Stimulated activated naive CD8-positive, alpha-beta T cell treated with anti-CD3 and anti-CD28 coated beads, Interleukin-15, amount 100 ng/mL, for 72 hours (primary cell): ENCODE measurements at regions not wholly inside any gene's neighbourhood (a gene's known extent, or its start where the extent isn't known, plus 50 kb on each side); places are given as distances from the start of the nearest gene placed in this dataset.

ENCODE experiments used
- ATAC-seq: fragments of 150-1000 bp; cut with Tn5 transposase; 2 replicates; pipeline ENCODE4 v1.10.0; 2021; ENCODE audit warnings: mild to moderate bottlenecking, moderate library complexity
- DNase-seq, 2 donors: peaks; one replicate each; pipeline ENCODE4 v3.0.0; 2021 to 2022
- H3K27ac Mint-ChIP-seq, 2 donors: one replicate each; pipeline ENCODE4 v1.8.0; 2022; ENCODE audit warnings: mild to moderate bottlenecking in 2 of 2, mixed read lengths in 2 of 2, moderate library complexity in 2 of 2
- H3K27me3 Mint-ChIP-seq: one replicate; pipeline ENCODE4 v1.8.0; 2022; ENCODE audit warnings: mixed read lengths
- H3K4me1 Mint-ChIP-seq: one replicate; pipeline ENCODE4 v1.8.0; 2022; ENCODE audit warnings: mild to moderate bottlenecking, mixed read lengths
- H3K4me3 Mint-ChIP-seq, 2 donors: one replicate each; pipeline ENCODE4 v1.8.0; 2022; ENCODE audit warnings: mild to moderate bottlenecking in 2 of 2, mixed read lengths in 2 of 2, moderate library complexity in 1 of 2
- H3K9me3 Mint-ChIP-seq, 2 donors: one replicate each; pipeline ENCODE4 v1.8.0; 2022; ENCODE audit warnings: mixed read lengths in 2 of 2

DNA sequence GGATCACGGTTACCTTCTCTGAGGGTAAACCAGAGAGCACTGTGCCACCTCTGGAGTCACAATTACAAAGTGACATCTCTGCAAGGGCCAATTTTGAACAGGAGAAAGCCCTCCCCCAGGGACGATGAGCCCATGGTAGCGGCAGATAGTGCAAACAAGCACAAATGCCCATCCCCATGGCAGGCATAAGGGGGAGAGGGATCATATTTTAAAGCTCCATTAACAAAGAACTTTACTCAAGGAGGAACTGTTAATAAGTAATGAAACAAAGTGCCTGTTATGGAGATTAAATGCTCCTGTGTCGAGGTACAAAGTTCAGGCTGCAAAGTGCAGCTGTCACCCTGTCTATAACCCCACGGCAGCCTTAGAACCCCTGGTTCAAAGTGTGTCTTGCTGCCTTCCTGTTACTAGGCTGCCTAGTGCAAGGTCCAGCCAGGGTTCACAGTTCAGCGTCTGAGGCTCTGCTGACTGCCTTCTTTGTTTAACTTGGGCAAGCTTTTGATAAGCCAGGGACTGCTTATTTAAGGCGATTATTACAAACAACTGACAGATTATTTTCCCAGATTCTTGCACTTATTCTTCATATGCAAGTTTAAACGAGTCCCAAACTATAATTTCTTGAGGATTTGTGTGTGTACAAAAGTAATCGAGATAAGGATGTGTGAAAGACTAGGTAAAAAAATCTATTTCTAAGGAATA is 75.7 kb upstream of the NRIP1 start:
- no peak overlapping the region for H3K27ac Mint-ChIP-seq
- no peaks in the 10 kb centered on the region for H3K4me1 Mint-ChIP-seq
- H3K9me3 Mint-ChIP-seq = no peaks in the 10 kb centered on the region
- H3K4me3 Mint-ChIP-seq = no peak overlapping the region
- ATAC-seq = no peak
- peaks cover 27% of the 10 kb centered on the region for H3K27me3 Mint-ChIP-seq
- no peak for DNase-seq

DNA sequence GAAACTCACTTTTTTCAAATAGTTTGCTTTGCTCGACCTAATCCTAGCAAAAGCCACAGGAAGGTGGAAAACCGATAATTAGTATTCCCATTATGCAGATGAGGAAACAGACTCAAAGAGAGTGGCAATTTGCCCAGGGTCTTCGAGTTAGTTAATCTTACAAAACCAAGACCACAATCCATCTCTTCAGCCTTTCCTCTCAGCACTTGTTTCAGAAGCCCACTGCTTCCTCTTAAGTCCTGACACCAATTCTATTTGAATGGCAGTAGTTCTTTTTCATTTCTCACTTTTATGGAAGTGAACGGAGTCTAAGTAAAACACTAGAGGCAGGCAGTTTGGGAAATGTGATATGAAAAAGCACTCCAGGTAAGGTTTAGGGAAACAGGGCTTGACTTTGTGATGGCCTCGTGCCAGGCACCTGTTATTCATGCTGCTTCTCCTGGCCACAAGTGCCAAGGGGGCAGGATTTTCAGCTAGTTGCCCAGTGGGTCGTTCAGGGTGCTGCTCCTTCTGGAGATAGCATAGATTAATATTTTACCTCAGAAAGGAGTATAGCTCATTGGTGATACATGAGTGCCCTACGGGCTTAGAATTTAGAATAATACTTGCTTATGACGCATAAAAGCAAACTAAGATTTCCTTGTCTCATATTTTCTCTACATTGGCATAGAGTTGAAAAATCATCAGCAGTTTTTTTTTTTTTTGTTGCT is 76.6 kb upstream of the NRIP1 start:
- no peak overlapping the region for H3K27ac Mint-ChIP-seq
- DNase-seq (no peak), ATAC-seq (no peak)

DNA sequence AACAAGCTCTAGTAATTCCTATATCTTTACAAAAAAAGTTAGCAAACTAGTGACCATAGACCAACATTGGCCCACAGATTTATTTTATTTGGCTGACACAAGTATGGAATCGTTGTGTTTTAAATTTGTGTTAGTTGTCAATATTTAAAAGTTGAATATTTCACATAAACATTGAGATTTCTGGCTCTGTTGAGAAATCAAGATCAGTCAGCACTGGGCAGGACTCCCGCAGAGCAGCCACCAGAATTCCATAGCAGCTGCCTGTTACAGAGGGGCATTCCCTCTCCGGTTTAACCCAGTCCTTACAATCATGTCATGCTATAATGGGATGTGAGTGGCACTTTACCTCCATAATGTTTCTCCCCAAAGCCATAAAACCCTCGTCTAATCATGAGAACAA is 79.2 kb upstream of the NRIP1 start:
- H3K9me3 Mint-ChIP-seq = no peaks in the 10 kb centered on the region

More for the DNA sequence above, 76.6 kb upstream of the NRIP1 start:
- Mint-ChIP-seq H3K4me3 (no peak overlapping the region), H3K27me3 (peaks cover 27% of the 10 kb centered on the region), H3K4me1 (no peaks in the 10 kb centered on the region), H3K9me3 (no peaks in the 10 kb centered on the region)

DNA sequence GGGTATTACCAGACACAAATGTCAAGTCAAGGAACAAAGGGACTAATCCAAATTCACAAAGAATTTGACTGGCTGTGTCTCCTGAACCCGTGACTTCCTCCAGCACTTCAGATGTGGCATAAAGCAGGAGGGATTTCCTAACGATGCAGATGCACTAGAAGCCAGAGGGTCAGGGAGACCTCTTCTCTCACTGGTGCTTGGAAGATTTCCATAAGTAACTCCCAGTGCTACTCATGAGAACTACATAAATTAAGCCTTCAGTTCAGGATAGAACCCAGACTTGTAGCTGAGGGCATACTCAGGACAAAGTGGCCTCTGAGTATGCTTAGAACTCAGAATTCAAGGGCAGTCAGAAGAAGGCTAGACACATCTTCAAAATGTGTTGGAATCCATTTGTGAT is 83.6 kb upstream of the NRIP1 start:
- DNase-seq (no peak), ATAC-seq (no peak)
- H3K27ac Mint-ChIP-seq = no peak overlapping the region
- no peak overlapping the region for H3K4me3 Mint-ChIP-seq
- no peaks in the 10 kb centered on the region for H3K4me1 Mint-ChIP-seq
- peaks cover 8% of the 10 kb centered on the region in 2 donors for H3K9me3 Mint-ChIP-seq
- no peaks in the 10 kb centered on the region for H3K27me3 Mint-ChIP-seq

More for the DNA sequence above, 79.2 kb upstream of the NRIP1 start:
- Mint-ChIP-seq H3K27ac (no peak overlapping the region), H3K27me3 (peaks cover 12% of the 10 kb centered on the region), H3K4me3 (no peak overlapping the region), H3K4me1 (no peaks in the 10 kb centered on the region)
- DNase-seq (no peak), ATAC-seq (no peak)

DNA sequence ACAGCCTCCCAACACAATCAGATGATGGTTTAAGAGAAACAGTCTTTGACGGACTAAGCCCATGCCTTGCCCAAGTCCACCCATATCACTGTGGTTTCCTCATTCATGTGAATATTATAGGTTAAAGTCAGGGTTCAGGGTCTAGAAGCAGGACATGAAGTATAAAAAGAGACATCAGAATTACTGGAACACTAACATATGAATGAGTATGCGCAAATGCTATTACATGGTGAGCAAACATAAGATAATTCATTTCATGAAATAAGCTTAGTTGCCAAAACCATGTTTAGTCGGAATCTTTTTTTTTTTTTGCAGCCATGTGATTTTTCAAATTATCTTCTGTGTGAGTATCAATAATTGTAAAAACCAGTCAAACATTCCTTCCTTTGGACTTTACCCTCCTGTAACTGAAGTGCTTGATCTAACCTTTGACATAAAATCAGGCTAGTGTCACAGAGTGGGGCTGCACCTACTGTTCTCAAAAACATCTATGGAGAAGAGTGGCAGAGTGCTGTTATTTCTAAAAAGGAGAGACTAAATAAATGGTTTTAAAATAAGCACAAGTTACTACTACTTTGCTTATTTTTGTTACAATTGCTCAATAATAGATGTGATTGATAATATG is 84.9 kb upstream of the NRIP1 start:
- Mint-ChIP-seq H3K27ac (no peak overlapping the region), H3K4me3 (no peak overlapping the region), H3K27me3 (no peaks in the 10 kb centered on the region), H3K4me1 (no peaks in the 10 kb centered on the region), H3K9me3 (peaks cover 15 to 19% of the 10 kb centered on the region in 2 donors)
- DNase-seq (no peak), ATAC-seq (no peak)

DNA sequence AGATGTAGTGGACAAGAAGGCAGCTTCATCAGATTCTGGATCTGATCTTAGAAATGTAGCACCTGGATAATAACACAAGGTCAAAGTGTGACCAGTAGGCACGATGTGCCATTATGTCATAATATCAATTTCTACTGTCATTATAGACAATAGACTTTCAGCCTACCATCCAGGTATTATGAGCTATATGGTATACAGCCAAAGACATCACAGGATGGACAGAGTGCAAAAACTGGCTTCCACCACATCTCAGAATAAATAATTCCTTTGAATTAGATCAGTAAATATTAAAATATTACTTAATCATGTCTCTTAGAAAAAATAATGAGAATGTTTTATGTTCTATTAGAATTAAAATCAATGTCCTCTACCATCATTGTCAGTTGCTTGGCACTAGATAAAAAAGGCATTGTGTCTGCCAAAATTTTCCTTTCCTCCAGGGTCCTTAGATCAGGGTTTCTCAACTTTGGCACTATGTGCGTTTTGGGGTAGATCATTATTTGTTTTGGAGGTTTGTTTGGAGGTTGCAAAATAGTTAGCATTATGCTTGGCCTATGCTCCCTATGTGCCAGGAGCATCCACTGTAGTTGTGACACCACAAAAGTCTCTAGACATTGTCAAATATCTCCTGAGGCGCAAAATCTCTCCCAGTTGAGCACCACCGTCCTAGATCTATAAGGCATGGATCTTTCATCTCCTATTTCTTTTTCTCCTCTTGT is 86.7 kb upstream of the NRIP1 start:
- ATAC-seq = no peak
- H3K4me3 Mint-ChIP-seq = no peak overlapping the region

DNA sequence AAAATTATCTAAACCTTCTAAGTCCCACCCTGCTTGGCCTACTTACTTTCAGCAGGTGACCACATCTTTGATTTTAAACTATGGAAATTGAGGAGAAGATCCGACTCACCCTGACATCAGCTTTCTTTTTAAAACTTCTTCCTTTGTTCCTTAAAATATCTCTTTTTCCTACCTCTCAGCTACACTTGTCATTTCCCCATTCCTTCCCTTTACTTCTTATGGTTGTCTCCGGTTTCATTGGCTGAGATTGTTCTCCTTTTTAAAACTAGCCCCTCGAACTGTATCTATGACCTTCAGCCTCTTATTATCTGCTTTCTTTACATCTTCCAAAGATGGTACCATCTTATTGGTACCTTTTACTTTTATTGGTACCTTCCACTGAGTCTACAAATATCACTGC is 87.8 kb upstream of the NRIP1 start:
- DNase-seq (no peak), ATAC-seq (no peak)
- no peak overlapping the region for H3K4me3 Mint-ChIP-seq
- H3K9me3 Mint-ChIP-seq = peaks cover 25 to 36% of the 10 kb centered on the region in 2 donors
- no peaks in the 10 kb centered on the region for H3K27me3 Mint-ChIP-seq
- H3K27ac Mint-ChIP-seq = no peak overlapping the region
- H3K4me1 Mint-ChIP-seq = no peaks in the 10 kb centered on the region

More for the DNA sequence above, 86.7 kb upstream of the NRIP1 start:
- H3K27me3 Mint-ChIP-seq = no peaks in the 10 kb centered on the region
- no peaks in the 10 kb centered on the region for H3K4me1 Mint-ChIP-seq
- peak overlapping the region in 1 of 2 donors; percentile 1 for H3K27ac Mint-ChIP-seq
- peaks cover 17 to 28% of the 10 kb centered on the region in 2 donors for H3K9me3 Mint-ChIP-seq
- DNase-seq = no peak

DNA sequence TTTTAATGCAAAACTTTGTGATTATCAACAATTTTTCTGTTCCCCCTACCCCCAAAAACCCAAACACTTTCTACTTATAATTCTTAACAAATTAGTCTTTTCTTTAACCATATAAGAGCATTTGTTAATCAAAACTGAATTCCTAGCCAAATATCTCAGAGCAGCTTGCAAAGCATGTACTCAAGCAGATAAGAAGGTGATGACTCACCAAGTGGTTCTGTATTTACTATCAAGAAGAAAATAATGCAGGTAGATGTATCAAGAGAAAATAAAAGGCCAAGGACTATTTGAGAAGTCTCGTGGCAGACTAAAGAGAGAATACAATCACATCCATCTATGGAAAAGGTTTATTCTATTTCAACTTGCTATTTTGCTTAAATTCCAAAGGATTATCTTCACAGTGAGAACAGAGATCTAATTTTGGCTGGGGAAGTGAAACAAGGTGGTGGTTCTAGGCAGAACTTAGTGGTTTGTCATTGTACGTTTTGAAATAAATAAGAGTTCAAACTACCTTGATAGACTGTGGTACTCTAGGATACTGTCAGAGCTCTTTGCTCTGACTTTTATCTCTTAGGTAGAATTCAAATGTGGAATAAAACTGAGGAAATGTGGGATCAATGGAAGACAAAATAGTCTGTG is 94.7 kb upstream of the NRIP1 start:
- DNase-seq = no peak
- Mint-ChIP-seq H3K27ac (no peak overlapping the region), H3K9me3 (peaks cover 18 to 28% of the 10 kb centered on the region in 2 donors), H3K4me1 (no peaks in the 10 kb centered on the region), H3K4me3 (no peak overlapping the region), H3K27me3 (peaks cover 10% of the 10 kb centered on the region)
- no peak for ATAC-seq

DNA sequence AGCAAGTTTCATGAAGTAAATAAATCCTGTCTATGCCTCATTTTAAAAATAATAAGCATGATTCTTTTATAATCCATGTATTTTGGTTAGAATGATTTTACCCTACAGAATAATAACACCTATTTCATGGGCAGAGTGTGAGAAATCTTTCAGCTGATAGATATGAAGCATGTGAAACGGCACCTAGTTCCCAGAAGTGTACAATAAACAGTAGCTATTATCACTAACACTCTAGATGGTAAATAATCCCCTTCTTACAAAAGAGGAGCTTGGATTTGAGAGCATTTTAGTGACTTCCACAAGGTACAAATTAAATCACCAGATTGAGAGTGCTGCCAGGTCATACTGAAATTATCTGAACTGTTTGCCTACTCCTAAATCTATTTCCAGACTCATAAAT is 95.3 kb upstream of the NRIP1 start:
- no peak for DNase-seq
- H3K27me3 Mint-ChIP-seq = peaks cover 10% of the 10 kb centered on the region
- no peak overlapping the region for H3K4me3 Mint-ChIP-seq
- no peak for ATAC-seq
- no peaks in the 10 kb centered on the region for H3K4me1 Mint-ChIP-seq
- H3K27ac Mint-ChIP-seq = no peak overlapping the region
- peaks cover 13 to 22% of the 10 kb centered on the region in 2 donors for H3K9me3 Mint-ChIP-seq

DNA sequence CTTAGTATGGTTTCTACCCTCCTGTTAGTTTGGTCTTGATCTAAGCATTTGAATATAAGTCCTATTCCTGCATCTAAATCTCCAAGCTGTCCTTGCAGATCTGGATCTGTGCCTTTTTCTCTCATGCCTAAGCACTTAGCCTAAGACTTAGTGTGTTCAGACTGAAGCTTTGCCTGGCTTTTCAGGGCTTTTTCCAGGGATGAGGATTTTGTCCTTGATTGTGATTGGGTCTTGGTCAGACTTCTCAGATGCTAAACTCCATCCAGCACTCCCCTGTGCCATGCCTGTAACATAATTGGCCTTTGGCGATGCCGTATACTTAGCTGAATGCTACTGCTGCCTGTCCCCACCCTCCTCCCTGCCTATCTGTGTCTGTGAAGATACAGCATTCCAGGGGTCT is 98.1 kb upstream of the NRIP1 start:
- no peaks in the 10 kb centered on the region for H3K4me1 Mint-ChIP-seq
- ATAC-seq = no peak

DNA sequence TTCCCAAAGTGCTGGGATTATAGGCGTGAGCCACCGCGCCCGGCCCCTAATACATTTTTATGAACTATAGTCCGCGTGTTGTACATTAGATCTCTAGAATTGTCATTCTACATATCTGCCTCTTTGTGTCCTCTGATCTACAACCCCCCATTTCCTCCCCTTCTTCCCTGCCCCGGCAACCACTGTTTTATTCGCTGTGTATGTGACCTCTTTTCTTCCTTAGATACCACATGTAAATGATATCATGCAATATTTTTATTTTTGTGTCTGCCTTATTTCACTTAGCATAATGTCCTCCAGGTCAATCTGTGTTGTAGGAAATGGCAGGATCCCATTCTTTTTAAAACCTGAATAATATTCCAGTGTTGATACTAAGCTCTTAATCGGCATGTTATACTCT is 99.5 kb upstream of the NRIP1 start:
- no peak overlapping the region for H3K27ac Mint-ChIP-seq
- H3K4me3 Mint-ChIP-seq = no peak overlapping the region
- H3K4me1 Mint-ChIP-seq = no peaks in the 10 kb centered on the region
- H3K9me3 Mint-ChIP-seq = no peaks in the 10 kb centered on the region
- peaks cover 10% of the 10 kb centered on the region for H3K27me3 Mint-ChIP-seq
- no peak for ATAC-seq
- no peak for DNase-seq

More for the DNA sequence above, 98.1 kb upstream of the NRIP1 start:
- Mint-ChIP-seq H3K27me3 (peaks cover 10% of the 10 kb centered on the region), H3K4me3 (no peak overlapping the region), H3K9me3 (peaks cover 3 to 6% of the 10 kb centered on the region in 2 donors), H3K27ac (no peak overlapping the region)
- no peak for DNase-seq

DNA sequence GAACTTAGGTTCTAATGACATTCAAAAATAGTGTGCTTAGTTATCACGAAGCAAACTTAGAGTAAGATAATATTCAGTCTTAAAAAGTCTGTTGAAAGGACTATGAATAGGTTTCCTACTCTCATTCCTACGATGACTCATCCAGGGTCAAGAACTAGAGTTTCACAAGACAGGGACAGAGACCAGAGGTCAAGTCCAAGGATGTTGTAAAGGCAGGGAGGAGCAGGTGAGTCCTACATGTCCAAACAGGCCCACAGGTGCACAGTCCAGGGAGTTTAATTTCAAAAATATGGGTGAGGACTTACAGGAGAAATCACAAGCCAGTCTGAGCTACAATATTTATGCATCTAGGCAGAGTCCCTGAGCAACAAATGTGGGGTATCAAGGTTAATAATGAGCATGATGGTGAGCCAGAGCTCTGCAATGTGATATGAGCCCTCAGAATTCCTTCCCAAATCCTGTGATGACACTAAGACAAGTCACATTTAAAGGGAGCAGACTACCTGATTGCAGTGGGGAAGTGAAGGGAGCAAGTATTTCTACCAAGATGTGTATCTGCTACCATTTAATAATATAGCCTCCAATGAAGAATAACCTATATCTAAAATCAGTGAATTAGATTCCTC is 100.0 kb upstream of the NRIP1 start:
- Mint-ChIP-seq H3K4me1 (no peaks in the 10 kb centered on the region), H3K27ac (no peak overlapping the region), H3K4me3 (no peak overlapping the region), H3K27me3 (peaks cover 10% of the 10 kb centered on the region), H3K9me3 (no peaks in the 10 kb centered on the region)
- ATAC-seq (no peak), DNase-seq (no peak)

DNA sequence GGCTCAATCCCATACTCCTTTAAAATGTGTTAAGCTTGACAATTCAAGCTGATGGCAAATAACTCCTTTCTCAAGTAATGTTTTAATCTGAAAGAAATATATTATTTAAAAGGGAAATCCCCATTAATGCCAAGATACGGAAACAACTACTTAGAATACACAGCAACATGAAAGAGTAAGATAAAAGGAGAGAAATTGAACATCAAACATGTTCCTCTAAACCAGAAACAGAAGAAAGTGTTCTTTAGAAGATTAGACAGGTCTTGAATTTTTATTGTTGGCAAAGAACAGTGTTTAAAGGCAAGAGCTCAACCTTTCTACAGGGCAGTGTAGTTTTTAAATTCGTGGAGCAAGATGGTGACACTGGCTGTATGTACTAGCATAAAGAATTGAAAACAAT is 105.8 kb upstream of the NRIP1 start:
- H3K4me3 Mint-ChIP-seq = no peak overlapping the region
- H3K4me1 Mint-ChIP-seq = peaks cover 11% of the 10 kb centered on the region
- H3K9me3 Mint-ChIP-seq = no peaks in the 10 kb centered on the region
- ATAC-seq (no peak), DNase-seq (no peak)
- H3K27me3 Mint-ChIP-seq = no peaks in the 10 kb centered on the region
- H3K27ac Mint-ChIP-seq = no peak overlapping the region

DNA sequence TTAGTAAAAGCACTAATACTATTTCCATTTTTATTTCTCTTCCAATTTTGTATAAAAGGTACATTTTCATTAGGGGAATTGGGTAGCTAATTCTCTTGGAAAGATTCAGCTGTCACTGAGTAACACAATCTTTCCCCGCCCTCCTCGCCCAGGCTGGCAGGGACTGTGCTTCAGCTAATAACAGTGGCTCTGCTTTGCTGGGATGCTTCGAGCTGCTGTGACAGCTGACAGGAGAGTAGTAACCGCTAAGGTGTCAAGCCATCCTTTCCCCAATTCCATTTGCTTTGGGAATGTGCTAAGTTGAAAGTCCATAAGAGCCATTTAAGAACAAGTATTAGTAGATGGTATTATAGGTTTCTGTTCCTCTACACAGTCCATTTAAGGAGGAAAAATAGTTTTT is 106.7 kb upstream of the NRIP1 start:
- DNase-seq (no peak), ATAC-seq (no peak)
- H3K27ac Mint-ChIP-seq = no peak overlapping the region
- H3K4me1 Mint-ChIP-seq = peaks cover 11% of the 10 kb centered on the region
- H3K9me3 Mint-ChIP-seq = no peaks in the 10 kb centered on the region
- H3K27me3 Mint-ChIP-seq = no peaks in the 10 kb centered on the region
- H3K4me3 Mint-ChIP-seq = no peak overlapping the region

DNA sequence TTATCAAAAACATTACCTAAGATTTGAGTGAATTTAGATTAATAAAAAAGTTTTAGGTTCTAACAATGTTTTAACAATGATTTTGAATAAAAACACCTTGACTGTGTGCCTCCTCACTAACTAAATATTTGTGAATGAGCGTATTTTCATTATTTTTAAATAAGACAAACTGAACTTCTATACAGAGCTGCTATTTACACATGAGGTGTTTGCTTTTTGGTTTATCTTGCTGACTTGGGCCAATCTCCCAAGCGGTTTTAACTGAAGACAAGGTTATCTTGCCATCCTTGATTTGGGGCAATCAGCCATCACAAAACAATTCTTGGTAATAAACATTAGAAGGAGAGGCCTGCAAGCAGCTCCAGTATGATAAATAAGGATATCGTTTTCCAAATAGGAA is 108.2 kb upstream of the NRIP1 start:
- DNase-seq (no peak), ATAC-seq (no peak)
- peaks cover 11% of the 10 kb centered on the region for H3K4me1 Mint-ChIP-seq
- no peaks in the 10 kb centered on the region for H3K9me3 Mint-ChIP-seq
- no peak overlapping the region for H3K27ac Mint-ChIP-seq
- no peaks in the 10 kb centered on the region for H3K27me3 Mint-ChIP-seq
- no peak overlapping the region for H3K4me3 Mint-ChIP-seq
